ENCODE measurements at regions not wholly inside any gene's neighbourhood (a gene's known extent, or its start where the extent isn't known, plus 50 kb on each side); places are given as distances from the start of the nearest gene placed in this dataset.

- 72% methylated on average over 3 of the region's 3 CpGs for WGBS
- intact Hi-C loops (cut with DNase I): no loop called here
- H3K4me3 ChIP-seq: no peak overlapping the region
- H3K27ac ChIP-seq (replicated peaks in 1 of 4): no peak overlapping the region
- H3K27me3 ChIP-seq: no peaks in the 10 kb centered on the region
- H3K36me3 ChIP-seq: no peaks in the 10 kb centered on the region
- no peaks in the 10 kb centered on the region for H3K4me1 ChIP-seq
- DNase-seq (ENCODE audit: extremely low spot score): no peak
- H3K9me3 ChIP-seq: no peaks in the 10 kb centered on the region
- TF ChIP-seq POLR2AphosphoS5 (IDR thresholded peaks at IDR 0.05) (no peak), CTCF (IDR thresholded peaks at IDR 0.05) (no peak), EP300 (IDR thresholded peaks at IDR 0.05) (no peak)
Observed at GRCh38 chr15:23924686-23925085, 237.6 kb upstream of the NDN start.

GRCh38 chr15:23954931-23955330, 267.8 kb upstream of the NDN start:
- H3K4me3 ChIP-seq: no peak overlapping the region
- 84% methylated on average over 14 of the region's 14 CpGs for whole genome bisulfite sequencing
- H3K27me3 ChIP-seq: no peaks in the 10 kb centered on the region
- no peaks in the 10 kb centered on the region for H3K9me3 ChIP-seq
- no peak for DNase-seq (ENCODE audit: extremely low spot score)
- TF ChIP-seq POLR2AphosphoS5 (IDR thresholded peaks at IDR 0.05): no peak
- TF ChIP-seq POLR2A (IDR thresholded peaks at IDR 0.05; ENCODE audit: low read depth): no peak
- TF ChIP-seq CTCF (IDR thresholded peaks at IDR 0.05): no peak
- TF ChIP-seq EP300 (IDR thresholded peaks at IDR 0.05): no peak
- no peaks in the 10 kb centered on the region for H3K36me3 ChIP-seq
- H3K4me1 ChIP-seq: no peaks in the 10 kb centered on the region
- intact Hi-C loops (cut with DNase I): no loop called here
- H3K27ac ChIP-seq (replicated peaks in 1 of 4): no peak overlapping the region

DNA sequence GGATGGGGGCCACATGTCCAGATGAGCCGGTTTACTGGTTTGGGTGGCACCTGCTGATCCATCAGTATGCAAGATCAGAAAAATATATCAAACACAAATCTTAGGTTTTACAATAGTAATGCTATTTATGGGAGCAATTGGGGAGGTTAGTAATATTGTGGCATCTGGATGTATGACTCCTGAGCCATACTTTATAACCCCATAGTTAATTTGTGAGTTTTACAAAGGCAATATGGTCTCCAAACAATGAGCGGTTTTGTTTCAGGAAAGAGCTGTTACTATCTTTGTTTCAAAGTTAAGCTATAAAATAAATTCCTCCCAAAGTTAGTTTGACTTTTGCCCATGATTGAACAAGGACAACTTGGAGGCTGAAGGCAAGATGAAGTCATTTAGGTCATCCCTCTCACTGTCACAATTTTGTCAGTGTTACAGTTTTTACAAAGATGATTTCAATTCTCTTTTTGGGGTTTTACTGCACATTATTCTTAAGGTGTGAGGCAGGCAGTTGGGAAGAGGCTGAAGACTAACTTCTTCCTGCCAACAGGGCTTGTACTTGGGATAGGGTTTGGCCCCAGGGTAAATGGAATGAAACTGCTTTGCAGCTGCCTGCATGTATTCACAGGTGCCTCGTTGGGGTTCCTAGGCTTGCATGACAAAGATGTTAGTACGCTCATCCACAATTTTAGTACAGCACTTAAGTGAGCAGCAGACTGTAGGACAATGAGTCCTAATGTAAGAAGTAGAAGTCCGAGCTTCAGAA, 296.6 kb upstream of the NDN start:
- no peaks in the 10 kb centered on the region for H3K36me3 ChIP-seq
- no peak overlapping the region for H3K27ac ChIP-seq (replicated peaks in 1 of 4)
- WGBS: 75% methylated on average over 5 of the region's 5 CpGs
- H3K4me3 ChIP-seq: no peak overlapping the region
- TF ChIP-seq POLR2A (IDR thresholded peaks at IDR 0.05; ENCODE audit: low read depth): no peak
- TF ChIP-seq POLR2AphosphoS5 (IDR thresholded peaks at IDR 0.05): no peak
- TF ChIP-seq CTCF (IDR thresholded peaks at IDR 0.05): no peak
- no peak for TF ChIP-seq EP300 (IDR thresholded peaks at IDR 0.05)
- no peaks in the 10 kb centered on the region for H3K4me1 ChIP-seq
- intact Hi-C loops (cut with DNase I): no loop called here
- no peak for DNase-seq (ENCODE audit: extremely low spot score)
- H3K27me3 ChIP-seq: no peaks in the 10 kb centered on the region
- no peaks in the 10 kb centered on the region for H3K9me3 ChIP-seq

GRCh38 chr15:23994273-23994672, 307.2 kb upstream of the NDN start:
- intact Hi-C loops (cut with DNase I): no loop called here

More at GRCh38 chr15:23994273-23994672, 307.2 kb upstream of the NDN start:
- Histone ChIP-seq H3K4me1 (no peaks in the 10 kb centered on the region), H3K9me3 (peaks cover 0 to 32% (median 18%) of the 10 kb centered on the region in 4 donors), H3K36me3 (no peaks in the 10 kb centered on the region), H3K4me3 (no peak overlapping the region), H3K27ac (replicated peaks in 1 of 4) (no peak overlapping the region), H3K27me3 (no peaks in the 10 kb centered on the region)
- no peak for DNase-seq (ENCODE audit: extremely low spot score)
- WGBS: 77% methylated on average over 4 of the region's 4 CpGs
- no peak for TF ChIP-seq EP300 (IDR thresholded peaks at IDR 0.05)
- TF ChIP-seq POLR2A (IDR thresholded peaks at IDR 0.05; ENCODE audit: low read depth): no peak
- TF ChIP-seq POLR2AphosphoS5 (IDR thresholded peaks at IDR 0.05): no peak
- no peak for TF ChIP-seq CTCF (IDR thresholded peaks at IDR 0.05)

Measured in esophagus muscularis mucosa (tissue), 4 donors.